Activated CD4-positive, alpha-beta T cell treated with anti-CD3 and anti-CD28 coated beads, Interleukin-2, amount 10 ng/mL, durations not matched to agents 24 days and 14 days (primary cell): ENCODE measurements at regions not wholly inside any gene's neighbourhood (a gene's known extent, or its start where the extent isn't known, plus 50 kb on each side); places are given as distances from the start of the nearest gene placed in this dataset.

Experiments
- DNase-seq: peaks from one replicate; pipeline ENCODE4 v3.0.0; 2022
- H3K27ac Mint-ChIP-seq: one replicate; pipeline ENCODE4 v1.8.0; 2022; ENCODE audit warnings: mild to moderate bottlenecking, mixed read lengths
- H3K27me3 Mint-ChIP-seq: one replicate; pipeline ENCODE4 v1.8.0; 2022; ENCODE audit warnings: mixed read lengths
- H3K36me3 Mint-ChIP-seq: one replicate; pipeline ENCODE4 v1.8.0; 2022; ENCODE audit warnings: low read depth, mild to moderate bottlenecking, mixed read lengths
- H3K4me1 Mint-ChIP-seq: one replicate; pipeline ENCODE4 v1.8.0; 2021; ENCODE audit warnings: mixed read lengths
- H3K4me3 Mint-ChIP-seq: one replicate; pipeline ENCODE4 v1.8.0; 2022; ENCODE audit warnings: mild to moderate bottlenecking, moderate library complexity, mixed read lengths
- H3K9me3 Mint-ChIP-seq: one replicate; pipeline ENCODE4 v1.8.0; 2021; ENCODE audit warnings: mixed read lengths
- intact Hi-C: fragments of 100-400 bp; cut with micrococcal nuclease; formaldehyde crosslinking; loops from one replicate; pipeline ENCODE4 v1.15.1; 2023

GRCh38 chr2:133810559-133810958 is 242.3 kb upstream of the NCKAP5 start:
- intact Hi-C loops, result no loop called here
- H3K27me3 Mint-ChIP-seq, result no peaks in the 10 kb centered on the region

GRCh38 chr2:133811409-133812125 is 243.3 kb upstream of the NCKAP5 start:
- no peak overlapping the region for H3K27ac Mint-ChIP-seq
- H3K4me1 Mint-ChIP-seq, result no peaks in the 10 kb centered on the region
- peaks cover 15% of the 10 kb centered on the region for H3K9me3 Mint-ChIP-seq
- no peak overlapping the region for H3K4me3 Mint-ChIP-seq
- intact Hi-C loops, result no loop called here
- no peaks in the 10 kb centered on the region for H3K36me3 Mint-ChIP-seq
- no peaks in the 10 kb centered on the region for H3K27me3 Mint-ChIP-seq
- no peak for DNase-seq

More at GRCh38 chr2:133810559-133810958, 242.3 kb upstream of the NCKAP5 start:
- Mint-ChIP-seq H3K9me3 (peaks cover 15% of the 10 kb centered on the region), H3K4me3 (no peak overlapping the region), H3K4me1 (no peaks in the 10 kb centered on the region), H3K36me3 (no peaks in the 10 kb centered on the region), H3K27ac (no peak overlapping the region)
- no peak for DNase-seq

DNA sequence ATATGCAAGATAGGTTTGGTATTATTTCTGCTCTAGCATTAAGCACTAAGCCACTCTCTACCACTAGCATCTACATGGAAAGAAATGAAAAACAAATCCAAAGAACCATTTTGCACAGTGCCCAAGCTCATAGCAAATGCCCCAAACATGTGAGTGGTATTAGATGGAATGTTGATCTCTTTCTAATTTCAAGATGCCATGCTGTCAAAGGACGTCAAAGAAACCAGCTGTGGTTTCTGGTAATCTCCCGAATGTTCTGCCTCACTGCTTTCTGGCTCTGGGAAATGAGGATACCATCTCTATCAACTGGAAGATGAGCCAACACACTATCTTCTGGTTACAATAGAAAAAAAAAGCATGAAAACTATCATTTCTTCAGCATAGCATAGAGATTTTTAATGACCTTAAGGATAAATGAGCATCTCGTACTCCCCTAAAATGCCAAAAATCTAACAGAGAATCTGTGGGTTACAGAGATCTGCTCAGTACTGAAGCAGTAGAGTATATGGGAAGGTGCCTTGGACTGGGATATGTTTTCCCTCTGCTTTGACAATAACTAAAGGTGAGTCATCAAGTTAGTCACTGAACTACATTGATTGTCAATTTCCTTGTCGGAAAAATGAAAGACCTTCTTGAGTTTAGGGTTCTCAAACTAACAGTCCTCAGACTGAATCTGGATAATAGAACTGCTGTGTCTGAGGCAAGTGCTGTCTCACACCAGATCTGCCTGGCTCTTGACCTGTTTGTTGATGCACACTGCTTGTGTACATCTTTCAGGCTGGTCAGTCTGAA is 244.8 kb upstream of the NCKAP5 start:
- no peak for DNase-seq
- peaks cover 15% of the 10 kb centered on the region for H3K9me3 Mint-ChIP-seq
- no peaks in the 10 kb centered on the region for H3K36me3 Mint-ChIP-seq
- intact Hi-C loops, result no loop called here
- peaks cover 1% of the 10 kb centered on the region for H3K27me3 Mint-ChIP-seq
- H3K27ac Mint-ChIP-seq, result no peak overlapping the region
- no peak overlapping the region for H3K4me3 Mint-ChIP-seq
- no peaks in the 10 kb centered on the region for H3K4me1 Mint-ChIP-seq

- intact Hi-C loops, result no loop called here
- peaks cover 8% of the 10 kb centered on the region for H3K9me3 Mint-ChIP-seq
- H3K36me3 Mint-ChIP-seq, result no peaks in the 10 kb centered on the region
- H3K27ac Mint-ChIP-seq, result no peak overlapping the region
- peaks cover 1% of the 10 kb centered on the region for H3K27me3 Mint-ChIP-seq
- H3K4me3 Mint-ChIP-seq, result no peak overlapping the region
- H3K4me1 Mint-ChIP-seq, result no peaks in the 10 kb centered on the region
- no peak for DNase-seq
Measured at GRCh38 chr2:133814890-133815289, 246.6 kb upstream of the NCKAP5 start.

DNA sequence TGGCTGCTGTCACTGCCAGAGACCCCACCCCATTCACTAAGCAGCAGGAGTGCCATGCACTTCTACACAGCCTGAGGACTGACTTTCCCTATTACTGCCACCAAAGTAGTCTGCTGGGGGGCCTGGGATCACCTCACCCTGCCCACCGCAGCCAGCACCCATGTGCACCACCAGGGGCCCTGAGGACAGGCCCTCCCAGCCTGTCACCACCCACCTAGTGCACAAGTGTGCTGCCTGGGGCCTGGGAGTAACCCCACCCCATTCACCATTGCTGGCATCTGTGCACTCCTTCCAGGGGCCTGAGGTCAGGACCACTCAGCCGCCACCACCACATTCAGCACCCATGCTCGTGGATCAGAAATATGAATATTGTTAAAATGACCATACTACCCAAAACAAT is 247.8 kb upstream of the NCKAP5 start:
- Mint-ChIP-seq H3K27me3 (peaks cover 1% of the 10 kb centered on the region), H3K4me1 (no peaks in the 10 kb centered on the region)

GRCh38 chr2:133817680-133818566 is 249.7 kb upstream of the NCKAP5 start:
- no peak overlapping the region for H3K4me3 Mint-ChIP-seq
- H3K27me3 Mint-ChIP-seq, result peaks cover 1% of the 10 kb centered on the region
- intact Hi-C loops, result no loop called here
- H3K9me3 Mint-ChIP-seq, result no peaks in the 10 kb centered on the region
- no peak overlapping the region for H3K27ac Mint-ChIP-seq
- no peaks in the 10 kb centered on the region for H3K36me3 Mint-ChIP-seq
- DNase-seq, result peak; percentile 40
- H3K4me1 Mint-ChIP-seq, result no peaks in the 10 kb centered on the region

More for the DNA sequence above, 247.8 kb upstream of the NCKAP5 start:
- H3K36me3 Mint-ChIP-seq, result no peaks in the 10 kb centered on the region
- intact Hi-C loops, result no loop called here
- no peak overlapping the region for H3K4me3 Mint-ChIP-seq
- no peaks in the 10 kb centered on the region for H3K9me3 Mint-ChIP-seq
- peak; percentile 36 for DNase-seq
- H3K27ac Mint-ChIP-seq, result no peak overlapping the region

DNA sequence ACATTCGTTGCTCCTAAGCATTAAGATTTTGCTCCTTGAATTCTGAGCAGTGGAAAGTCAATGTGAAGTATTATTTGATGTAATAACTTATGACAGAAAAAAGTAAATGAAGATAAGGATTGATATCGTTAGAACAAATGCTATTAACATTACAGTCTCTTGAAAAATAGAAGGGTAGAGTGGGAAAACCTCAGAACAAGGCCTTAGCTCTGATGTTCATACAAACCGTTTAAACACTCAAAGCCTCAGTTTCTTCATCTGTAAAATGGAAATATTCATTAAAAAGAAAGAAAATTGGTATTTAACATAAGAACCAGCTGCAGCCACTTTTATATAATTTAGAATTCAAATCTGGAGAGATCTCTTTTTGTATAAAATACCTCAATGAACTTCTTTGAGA is 250.4 kb upstream of the NCKAP5 start:
- H3K27me3 Mint-ChIP-seq, result peaks cover 1% of the 10 kb centered on the region
- no peaks in the 10 kb centered on the region for H3K9me3 Mint-ChIP-seq
- H3K4me3 Mint-ChIP-seq, result no peak overlapping the region
- H3K27ac Mint-ChIP-seq, result no peak overlapping the region
- intact Hi-C loops, result no loop called here
- H3K36me3 Mint-ChIP-seq, result no peaks in the 10 kb centered on the region
- no peak for DNase-seq
- H3K4me1 Mint-ChIP-seq, result no peaks in the 10 kb centered on the region

DNA sequence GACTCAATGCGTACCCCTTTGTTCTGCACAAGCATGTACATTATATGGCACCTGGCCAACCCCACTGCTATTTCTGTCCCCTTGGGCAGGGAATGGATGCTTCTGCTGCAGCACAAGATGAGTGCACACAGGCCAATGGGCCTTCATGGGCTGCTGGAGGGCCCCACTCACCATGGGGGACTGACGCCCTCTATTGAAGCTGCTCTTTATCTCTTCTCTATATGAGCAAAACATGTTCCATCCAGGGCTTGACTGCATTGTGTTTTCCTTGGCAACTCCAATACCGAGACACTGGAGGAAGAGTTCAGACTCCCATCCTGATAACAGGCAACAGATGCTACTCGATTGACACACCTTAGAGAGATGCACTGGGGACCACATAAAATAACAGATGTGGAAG is 251.6 kb upstream of the NCKAP5 start:
- DNase-seq, result peak; percentile 17
- Mint-ChIP-seq H3K9me3 (no peaks in the 10 kb centered on the region), H3K4me3 (no peak overlapping the region), H3K27me3 (peaks cover 1% of the 10 kb centered on the region), H3K4me1 (no peaks in the 10 kb centered on the region), H3K36me3 (no peaks in the 10 kb centered on the region), H3K27ac (no peak overlapping the region)
- intact Hi-C loops, result no loop called here

GRCh38 chr2:133821107-133821760 is 253.0 kb upstream of the NCKAP5 start:
- Mint-ChIP-seq H3K27me3 (peaks cover 1% of the 10 kb centered on the region), H3K36me3 (no peaks in the 10 kb centered on the region), H3K4me1 (no peaks in the 10 kb centered on the region), H3K9me3 (no peaks in the 10 kb centered on the region), H3K4me3 (no peak overlapping the region), H3K27ac (no peak overlapping the region)
- intact Hi-C loops, result no loop called here
- DNase-seq, result no peak

- DNase-seq, result no peak
- no peaks in the 10 kb centered on the region for H3K36me3 Mint-ChIP-seq
- H3K27me3 Mint-ChIP-seq, result peaks cover 1% of the 10 kb centered on the region
- H3K4me3 Mint-ChIP-seq, result no peak overlapping the region
- intact Hi-C loops, result no loop called here
- no peaks in the 10 kb centered on the region for H3K9me3 Mint-ChIP-seq
- no peak overlapping the region for H3K27ac Mint-ChIP-seq
- H3K4me1 Mint-ChIP-seq, result no peaks in the 10 kb centered on the region
Measured at GRCh38 chr2:133822517-133823225, 254.4 kb upstream of the NCKAP5 start.

GRCh38 chr2:133823226-133823550 is 254.9 kb upstream of the NCKAP5 start:
- intact Hi-C loops, result no loop called here
- Mint-ChIP-seq H3K4me3 (no peak overlapping the region), H3K36me3 (no peaks in the 10 kb centered on the region), H3K27me3 (no peaks in the 10 kb centered on the region), H3K4me1 (no peaks in the 10 kb centered on the region), H3K9me3 (no peaks in the 10 kb centered on the region), H3K27ac (no peak overlapping the region)
- DNase-seq, result no peak

DNA sequence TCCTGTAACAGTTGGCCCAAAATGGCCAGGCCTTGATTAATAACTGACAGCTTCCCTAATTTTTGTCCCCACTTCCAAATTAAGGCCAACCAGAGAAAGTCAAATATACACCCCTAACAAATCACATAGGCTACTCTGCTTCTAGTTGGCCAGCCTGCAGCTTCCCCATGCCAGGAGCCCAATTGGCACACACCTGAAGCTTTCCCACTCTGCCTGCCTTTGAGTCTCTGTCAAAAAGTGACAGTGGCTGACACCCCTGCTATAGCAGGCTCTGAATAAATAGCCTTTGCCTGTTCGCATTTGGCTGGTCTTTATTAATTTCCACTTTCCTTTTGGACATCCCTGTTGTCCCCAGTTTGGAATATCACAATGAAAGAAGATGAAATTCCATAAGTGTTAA is 256.6 kb upstream of the NCKAP5 start:
- Mint-ChIP-seq H3K4me1 (no peaks in the 10 kb centered on the region), H3K36me3 (no peaks in the 10 kb centered on the region), H3K27me3 (no peaks in the 10 kb centered on the region), H3K27ac (no peak overlapping the region), H3K4me3 (no peak overlapping the region), H3K9me3 (no peaks in the 10 kb centered on the region)
- intact Hi-C loops, result no loop called here
- DNase-seq, result no peak

- no peaks in the 10 kb centered on the region for H3K36me3 Mint-ChIP-seq
Measured at GRCh38 chr2:133825778-133826177, 257.5 kb upstream of the NCKAP5 start.

More at GRCh38 chr2:133825778-133826177, 257.5 kb upstream of the NCKAP5 start:
- no peak overlapping the region for H3K4me3 Mint-ChIP-seq
- intact Hi-C loops, result no loop called here
- H3K4me1 Mint-ChIP-seq, result no peaks in the 10 kb centered on the region
- H3K27ac Mint-ChIP-seq, result no peak overlapping the region
- no peaks in the 10 kb centered on the region for H3K27me3 Mint-ChIP-seq
- no peak for DNase-seq
- H3K9me3 Mint-ChIP-seq, result no peaks in the 10 kb centered on the region
